Hematopoietic multipotent progenitor cell treated with erythropoietin and hydrocortisone succinate and interleukin-3 and kit ligand, for 15 days (in vitro differentiated cells): ENCODE measurements at regions not wholly inside any gene's neighbourhood (a gene's known extent, or its start where the extent isn't known, plus 50 kb on each side); places are given as distances from the start of the nearest gene placed in this dataset.
"Not testable (repeated sequence)": the region's sequence is repeated elsewhere in the genome, so short reads cannot be mapped to it uniquely, and the experiment has no call there.

Source experiments
- DNase-seq: peaks from one replicate; pipeline ENCODE4 v3.0.0-alpha.2; 2015; ENCODE audit warnings: low spot score

DNA sequence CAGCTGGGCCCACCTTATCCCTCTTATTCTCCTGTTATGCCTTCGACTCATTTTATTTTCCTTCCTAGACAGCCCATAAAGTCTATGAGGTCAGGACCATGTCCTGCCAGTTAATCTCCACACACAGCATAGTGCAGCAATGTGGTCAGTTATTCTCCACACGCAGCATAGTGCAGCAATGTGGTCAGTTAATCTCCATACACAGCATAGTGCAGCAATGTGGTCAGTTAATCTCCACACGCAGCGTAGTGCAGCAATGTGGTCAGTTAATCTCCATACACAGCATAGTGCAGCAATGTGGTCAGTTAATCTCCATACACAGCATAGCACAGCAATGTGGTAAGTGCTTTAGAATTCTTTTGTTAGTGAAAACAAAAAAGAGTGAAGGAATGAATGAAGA is 77.8 kb downstream of the TEX36 start:
- no peak for DNase-seq

- no peak for DNase-seq
Measured at GRCh38 chr10:125602825-125603224, 80.1 kb downstream of the TEX36 start.

- no peak for DNase-seq
Measured at GRCh38 chr10:125599194-125599593, 83.8 kb downstream of the TEX36 start.

DNA sequence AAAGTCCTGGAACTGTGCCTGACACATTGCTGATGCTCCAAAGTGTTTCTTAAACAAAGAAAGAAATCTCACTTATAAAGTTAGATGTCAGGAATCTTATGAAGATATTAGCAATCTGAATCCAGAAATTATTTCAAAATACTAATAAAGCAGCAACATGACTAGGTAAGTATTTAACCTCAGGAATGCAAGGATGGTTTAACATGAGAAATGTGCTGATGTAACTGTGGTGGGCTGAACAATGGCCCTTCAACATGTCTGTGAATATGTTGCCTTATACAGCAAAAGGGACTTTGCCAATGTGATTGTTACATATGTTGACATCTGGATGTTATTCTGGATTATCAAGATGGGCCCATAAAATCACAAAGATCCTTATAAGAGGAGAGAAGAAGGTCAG is 87.1 kb downstream of the TEX36 start:
- no peak for DNase-seq

- no peak for DNase-seq
Measured at GRCh38 chr10:125593644-125594043, 89.3 kb downstream of the TEX36 start.

- no peak for DNase-seq
Measured at GRCh38 chr10:125592897-125593296, 90.1 kb downstream of the TEX36 start.

DNA sequence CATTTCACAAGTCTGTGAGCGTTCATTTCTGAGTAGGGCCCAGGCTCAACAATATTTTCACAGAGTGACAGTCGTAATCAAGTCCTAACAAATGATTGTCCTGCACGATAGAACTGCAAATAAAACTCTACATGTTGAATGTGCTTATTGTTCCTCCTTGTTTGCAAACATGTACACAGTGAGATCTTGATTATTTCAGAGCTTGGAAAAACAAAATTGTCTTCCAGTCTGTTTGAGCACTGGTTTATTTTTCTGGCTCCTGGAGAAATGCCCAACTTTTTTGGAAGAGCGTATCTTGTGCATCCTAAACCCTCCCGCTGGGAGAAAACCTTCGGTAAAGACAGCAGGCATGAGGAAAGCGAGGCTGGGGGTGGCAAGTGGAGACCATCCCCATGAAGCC is 91.1 kb downstream of the TEX36 start:
- DNase-seq = no peak

- DNase-seq = not testable (repeated sequence)
Measured at GRCh38 chr10:125588738-125589137, 94.2 kb downstream of the TEX36 start.

GRCh38 chr10:125584954-125585353 is 98.0 kb downstream of the TEX36 start:
- no peak for DNase-seq

DNA sequence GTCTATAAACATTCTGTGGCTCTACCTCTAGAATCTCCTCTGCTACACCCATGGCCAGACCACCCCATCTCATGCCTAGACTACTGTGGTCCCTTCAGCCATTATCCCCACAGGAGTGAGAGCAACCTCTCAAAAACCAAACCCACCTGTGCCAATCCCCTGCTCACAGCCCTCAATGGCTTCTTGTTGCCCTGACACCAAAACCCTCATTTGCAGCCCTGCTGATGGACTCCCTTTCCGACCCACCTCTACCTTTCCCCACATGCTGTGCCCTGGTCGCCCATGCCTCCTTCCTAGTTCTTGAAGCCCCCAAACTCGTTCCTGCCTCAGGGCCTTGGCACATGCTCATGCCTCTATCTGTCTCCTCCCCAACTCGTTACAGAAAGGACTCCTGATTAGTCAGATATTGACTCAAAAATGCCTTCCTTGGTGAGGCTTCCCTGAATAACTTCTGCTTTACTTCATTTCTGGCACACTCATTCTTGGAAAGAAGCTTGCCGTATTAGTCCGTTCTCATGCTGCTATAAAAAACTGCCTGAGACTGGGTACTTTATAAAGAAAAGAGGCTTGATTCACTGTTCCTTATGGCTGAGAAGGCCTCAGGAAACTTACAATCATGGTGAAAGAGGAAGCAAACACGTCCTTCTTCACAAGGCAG is 104.2 kb downstream of the TEX36 start:
- DNase-seq = no peak

DNA sequence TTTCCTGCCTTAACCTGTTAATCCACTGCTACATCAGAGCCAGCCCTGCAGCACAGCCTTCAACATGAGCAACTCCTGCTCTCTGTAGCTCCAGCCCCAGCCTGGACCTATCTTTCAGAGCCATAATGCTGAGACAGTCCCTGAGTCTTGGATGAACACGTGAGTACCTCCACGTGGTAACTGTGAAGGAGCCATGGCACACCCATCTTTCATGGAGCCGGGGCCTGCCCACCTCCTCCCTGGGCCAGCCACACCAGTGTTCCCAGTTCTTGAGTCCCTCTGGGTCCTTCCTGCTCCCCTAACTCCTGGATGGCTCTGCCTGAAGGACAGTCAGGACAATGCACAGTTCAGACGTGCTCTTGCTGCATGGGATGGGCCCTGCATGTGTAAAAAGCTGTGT is 107.1 kb downstream of the TEX36 start:
- no peak for DNase-seq

DNA sequence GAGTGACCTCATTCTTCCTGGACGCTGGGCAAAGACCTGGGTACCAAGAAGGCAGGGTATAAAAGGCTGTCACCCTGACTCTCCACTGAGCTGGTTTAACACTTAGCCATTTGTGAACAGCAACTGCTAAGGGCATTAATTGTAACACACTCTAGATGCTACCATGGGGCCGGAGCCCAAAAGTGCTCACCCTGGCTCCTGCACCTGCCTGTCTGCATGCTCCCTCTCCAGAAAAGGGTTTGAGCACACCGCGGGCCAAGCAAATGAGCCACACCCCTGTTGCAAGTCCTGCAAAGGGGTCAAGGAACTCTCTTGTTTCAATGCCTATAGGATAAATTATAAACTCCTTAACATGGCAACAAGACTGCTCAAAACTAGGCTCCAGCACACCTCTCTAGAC is 114.8 kb downstream of the TEX36 start:
- no peak for DNase-seq

GRCh38 chr10:125567529-125567928 is 115.4 kb downstream of the TEX36 start:
- no peak for DNase-seq

GRCh38 chr10:125565046-125565445 is 117.9 kb downstream of the TEX36 start:
- no peak for DNase-seq

GRCh38 chr10:125564570-125564969 is 118.4 kb downstream of the TEX36 start:
- DNase-seq = no peak

DNA sequence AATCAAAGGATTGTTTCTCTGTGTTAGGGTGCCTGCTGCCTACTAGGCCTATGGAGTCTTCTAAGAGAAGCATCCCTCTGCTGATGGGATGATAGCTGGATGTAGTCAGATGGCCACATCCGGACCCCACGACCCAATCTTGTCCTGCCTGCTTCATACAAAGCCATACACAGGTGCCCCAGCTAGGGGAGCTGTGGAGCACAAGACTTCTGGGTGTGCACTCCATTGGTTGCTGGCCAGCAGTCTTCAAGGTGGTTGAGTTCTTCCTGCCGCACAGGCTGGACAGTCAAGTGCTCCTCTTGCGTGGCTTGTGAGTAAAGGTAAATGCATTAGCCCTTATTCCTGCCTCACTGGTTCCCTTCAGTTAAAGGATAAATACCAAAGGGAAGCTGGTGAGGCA is 120.2 kb downstream of the TEX36 start:
- DNase-seq = no peak

- DNase-seq = no peak
Measured at GRCh38 chr10:125560947-125561346, 122.0 kb downstream of the TEX36 start.

DNA sequence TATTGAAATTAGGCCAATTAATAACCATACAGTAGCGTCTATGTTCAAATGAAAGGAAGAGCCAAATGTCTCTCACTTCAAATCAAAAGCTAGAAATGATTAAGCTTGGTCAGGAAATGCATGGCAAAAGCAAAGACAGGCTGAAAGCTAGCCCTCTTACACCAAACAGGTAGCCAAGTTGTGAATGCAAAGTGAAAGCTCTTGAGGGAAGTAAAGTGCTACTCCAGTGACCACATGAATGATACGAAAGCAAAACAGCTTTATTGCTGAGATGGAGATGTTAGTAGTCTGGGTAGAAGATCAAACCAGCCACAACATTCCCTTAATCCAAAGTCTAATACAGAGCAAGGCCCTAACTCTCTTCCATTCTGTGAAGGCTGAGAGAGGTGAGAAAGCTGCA is 123.8 kb downstream of the TEX36 start:
- no peak for DNase-seq

GRCh38 chr10:125557801-125558505 is 125.0 kb downstream of the TEX36 start:
- DNase-seq = no peak

DNA sequence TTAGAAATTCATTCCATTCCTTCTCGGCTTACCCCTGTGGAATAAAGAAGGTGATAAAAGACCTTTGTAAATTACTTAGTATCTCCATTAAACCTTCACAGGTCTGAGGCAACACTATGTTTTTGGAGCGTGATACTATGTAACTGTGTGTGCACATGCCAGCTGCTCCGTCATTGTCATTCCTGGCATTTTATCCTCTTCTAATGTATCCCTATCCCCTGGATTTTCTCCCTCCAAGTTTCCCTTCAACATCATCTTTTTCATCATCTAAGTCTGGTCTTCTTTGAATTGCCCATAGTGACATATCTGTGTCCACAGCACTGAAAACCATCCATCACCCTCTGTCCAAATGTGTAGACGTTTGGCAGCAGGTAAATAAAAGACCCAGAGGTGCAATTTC is 125.7 kb downstream of the TEX36 start:
- no peak for DNase-seq

DNA sequence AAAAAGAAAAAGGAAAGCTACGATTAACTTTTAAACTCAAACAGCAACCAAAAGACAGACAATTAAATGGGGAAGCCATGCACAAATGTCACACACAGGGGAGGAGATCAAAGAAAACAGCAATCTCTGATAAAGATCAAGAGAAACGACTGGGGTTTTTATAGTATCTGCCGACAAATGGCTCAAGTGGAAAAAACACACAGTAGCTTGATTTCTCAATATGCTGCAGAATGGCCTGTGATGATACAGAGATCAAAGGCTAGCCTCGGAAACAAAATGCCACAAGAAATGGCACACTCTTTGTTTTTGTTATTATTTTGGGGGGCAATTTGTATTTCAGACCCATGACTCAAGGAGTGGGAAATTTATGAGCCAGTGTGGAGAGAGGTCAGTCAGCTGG is 126.1 kb downstream of the TEX36 start:
- no peak for DNase-seq

DNA sequence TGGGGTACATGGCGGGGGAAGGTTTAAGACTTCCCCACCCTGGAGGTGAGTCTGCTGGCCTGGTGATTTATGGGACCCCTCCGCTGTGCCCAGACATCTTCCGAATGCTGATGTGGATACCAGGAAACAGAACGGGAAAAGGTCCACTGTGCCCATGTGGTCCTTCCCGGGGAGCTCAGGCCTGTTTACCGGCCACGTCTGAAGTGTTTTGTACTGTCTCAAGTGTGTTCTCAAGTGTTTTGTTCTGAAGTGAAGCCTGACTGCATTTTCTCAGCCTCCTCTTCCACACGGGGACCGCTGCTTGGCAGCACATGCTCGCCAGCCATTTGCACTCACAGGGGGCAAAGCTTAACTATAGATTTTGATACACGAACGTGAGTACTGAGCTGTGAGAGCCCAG is 127.2 kb downstream of the TEX36 start:
- DNase-seq = no peak

GRCh38 chr10:125555267-125555666 is 127.7 kb downstream of the TEX36 start:
- DNase-seq = no peak

DNA sequence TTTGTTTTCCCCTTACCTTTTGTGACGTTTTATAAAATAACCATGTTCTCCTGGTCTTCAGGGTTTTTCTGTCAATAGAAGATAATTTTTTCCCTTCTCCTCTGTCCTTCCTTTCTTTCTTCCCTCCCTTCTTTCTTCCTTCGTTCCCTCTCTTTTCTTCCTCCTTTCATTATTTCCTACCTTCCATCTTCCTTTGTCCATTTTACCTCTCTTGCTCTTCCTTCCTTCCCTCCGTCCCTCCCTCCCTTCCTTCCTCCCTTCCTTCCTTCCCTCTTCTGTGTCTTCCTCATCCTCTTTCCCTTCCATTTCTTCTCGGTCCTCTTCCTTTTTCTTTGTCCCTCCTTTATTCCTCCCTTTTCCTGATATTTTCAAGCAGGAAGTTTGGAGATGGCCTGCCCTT is 128.2 kb downstream of the TEX36 start:
- no peak for DNase-seq
